GM21423 (cell line): ENCODE measurements at regions not wholly inside any gene's neighbourhood (a gene's known extent, or its start where the extent isn't known, plus 50 kb on each side); places are given as distances from the start of the nearest gene placed in this dataset.

Source experiments
- ATAC-seq: cut with Tn5 transposase; IDR thresholded peaks from one replicate; pipeline ENCODE4 v1.9.1; 2021; ENCODE audit warnings: mild to moderate bottlenecking, moderate library complexity; ENCODE audit not compliant: unreplicated experiment

DNA sequence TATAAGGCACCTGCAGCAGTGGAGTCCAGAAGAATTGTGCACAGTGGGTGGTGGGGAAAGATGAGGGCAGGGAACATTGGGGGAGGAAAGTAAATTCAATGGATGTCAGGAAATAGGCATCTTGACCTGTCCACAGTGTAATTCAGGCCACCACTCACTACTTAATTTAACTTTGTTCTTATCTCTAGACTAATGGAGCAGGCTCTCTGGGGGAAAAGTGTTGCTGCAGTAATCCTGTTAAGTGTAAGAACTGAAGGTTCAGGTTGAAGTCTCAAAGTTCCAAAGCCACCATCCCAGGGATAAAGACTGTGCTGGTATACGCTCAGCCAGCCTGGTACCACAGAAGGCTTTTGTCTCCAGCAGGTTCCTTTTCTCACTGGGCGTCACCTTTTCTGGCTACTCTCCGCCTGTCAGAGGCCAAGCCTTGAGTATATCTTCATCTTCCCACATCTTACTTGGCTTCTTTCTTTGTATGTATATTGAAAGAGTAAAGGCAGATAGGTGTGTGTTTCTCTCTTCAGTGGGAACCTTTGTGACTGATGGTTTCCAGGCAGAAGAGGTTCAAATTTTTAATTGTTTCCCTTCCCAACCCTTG, 150.9 kb upstream of the DMRT1 start:
- ATAC-seq, result no peak

DNA sequence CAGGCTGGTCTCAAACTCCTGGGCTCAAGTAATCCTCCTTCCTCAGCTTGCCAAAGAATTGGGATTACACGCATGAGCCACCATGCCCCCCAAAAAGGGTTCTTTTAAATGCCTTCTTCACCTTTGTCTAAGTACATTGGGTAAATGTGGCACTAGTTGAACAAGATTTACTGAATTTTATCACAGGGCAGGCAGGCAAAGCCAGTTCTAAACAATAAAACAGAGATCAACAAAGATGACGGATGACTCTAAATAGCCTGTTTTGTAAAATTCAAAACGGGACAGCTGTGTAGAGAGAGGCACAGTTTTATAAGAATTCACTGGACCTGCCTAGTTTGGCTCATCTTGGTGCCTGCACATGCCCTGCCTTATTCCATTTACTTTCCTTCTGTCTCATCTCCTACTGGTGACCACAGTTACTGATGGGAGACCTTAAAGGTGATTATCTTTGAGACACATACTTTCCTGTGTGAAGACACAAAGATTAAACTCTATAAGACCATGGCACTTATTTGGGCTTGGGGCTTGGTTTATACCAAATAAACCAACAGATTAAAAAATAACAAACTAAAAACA, 149.6 kb upstream of the DMRT1 start:
- ATAC-seq, result no peak

DNA sequence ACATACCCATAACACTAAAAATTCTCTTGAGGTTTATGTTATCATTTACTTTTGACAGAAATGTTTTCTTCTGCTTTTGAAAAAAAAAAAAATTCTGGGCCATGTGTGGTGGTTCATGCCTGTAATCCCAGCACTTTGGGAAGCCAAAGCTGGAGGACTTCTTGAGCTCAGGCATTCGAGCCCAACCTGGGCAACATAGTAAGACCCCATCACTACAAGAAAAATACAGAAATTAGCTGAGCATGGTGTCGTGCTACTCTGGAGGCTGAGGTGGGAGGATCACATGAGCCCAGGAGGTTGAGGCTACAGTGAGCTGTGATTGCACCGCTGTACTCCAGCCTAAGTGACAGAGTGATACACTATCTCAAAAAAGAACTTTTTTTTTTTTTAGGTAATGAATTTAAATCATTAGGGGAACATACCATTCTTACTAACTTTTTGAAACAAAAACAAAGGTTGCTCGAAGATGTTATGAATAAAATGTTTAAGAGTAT, 148.8 kb upstream of the DMRT1 start:
- ATAC-seq, result no peak

- ATAC-seq, result no peak
Observed at GRCh38 chr9:693201-694091, 148.1 kb upstream of the DMRT1 start.

DNA sequence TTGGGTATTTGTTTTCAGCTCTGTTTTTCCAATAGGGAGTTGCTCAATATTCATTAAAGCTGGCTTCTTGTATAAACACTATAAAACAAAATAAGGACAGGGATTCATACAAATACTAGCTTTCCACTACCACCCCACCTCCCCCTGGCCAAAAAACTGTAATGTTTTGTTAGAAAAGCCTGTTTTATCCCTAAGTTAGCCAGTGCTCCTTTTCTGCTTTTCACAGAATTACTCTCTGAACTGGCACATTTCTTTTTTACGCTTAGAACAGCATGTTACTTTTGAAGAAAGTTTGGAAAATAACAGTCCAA, 147.4 kb upstream of the DMRT1 start:
- no peak for ATAC-seq

DNA sequence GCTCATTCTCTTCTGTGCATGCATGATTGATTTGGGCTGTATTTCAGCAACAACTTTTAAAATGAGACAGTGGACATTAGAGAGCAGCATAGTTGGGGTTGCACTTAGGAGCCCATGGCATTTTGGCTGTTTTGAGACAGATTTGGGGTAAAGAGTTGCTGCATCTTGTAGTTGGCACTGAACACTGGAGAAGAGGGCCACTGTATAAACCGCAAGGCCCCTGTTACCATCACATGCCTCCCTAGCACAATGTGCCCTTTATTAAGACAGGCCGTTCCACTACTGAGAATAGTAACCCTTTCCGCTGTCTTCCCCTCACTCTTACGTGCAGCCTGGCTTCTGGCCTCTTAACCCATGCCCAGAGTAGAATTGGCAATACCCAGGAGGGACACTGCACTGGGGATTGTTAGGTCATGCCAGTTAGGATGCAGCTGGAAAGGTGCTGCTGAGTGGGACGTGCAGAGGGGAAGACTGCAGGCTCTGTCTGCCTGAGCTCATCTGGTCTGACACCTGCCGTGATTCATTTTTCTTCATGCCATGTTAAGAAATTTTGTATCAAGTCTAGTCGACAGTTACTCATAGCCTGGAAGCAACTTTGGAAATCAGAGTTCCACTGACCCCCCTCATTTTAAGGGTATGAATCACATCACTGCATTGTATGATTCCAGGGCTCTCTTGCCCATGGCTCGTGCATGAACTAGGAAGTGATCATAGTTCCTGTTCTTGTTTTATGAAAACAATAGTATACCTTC, 146.9 kb upstream of the DMRT1 start:
- ATAC-seq, result no peak

DNA sequence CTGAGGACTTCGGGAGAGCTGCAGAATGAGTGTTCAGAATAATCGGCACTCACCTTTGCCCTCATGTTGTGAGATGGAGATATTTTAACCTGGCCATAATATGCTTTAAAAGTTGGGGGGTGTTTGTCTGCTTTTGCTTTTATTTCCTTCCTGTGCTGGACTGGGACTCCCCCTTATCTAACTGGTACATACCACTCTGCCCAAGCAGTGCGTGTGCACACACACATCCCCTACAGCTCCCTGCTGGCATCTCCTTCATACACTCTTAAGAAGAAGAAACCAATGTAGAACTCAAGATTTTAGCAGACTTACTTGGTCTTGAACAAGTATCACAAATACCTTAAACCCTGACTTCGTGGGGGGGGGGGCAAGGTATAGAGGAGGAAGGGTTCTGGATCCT, 146.2 kb upstream of the DMRT1 start:
- ATAC-seq, result no peak

DNA sequence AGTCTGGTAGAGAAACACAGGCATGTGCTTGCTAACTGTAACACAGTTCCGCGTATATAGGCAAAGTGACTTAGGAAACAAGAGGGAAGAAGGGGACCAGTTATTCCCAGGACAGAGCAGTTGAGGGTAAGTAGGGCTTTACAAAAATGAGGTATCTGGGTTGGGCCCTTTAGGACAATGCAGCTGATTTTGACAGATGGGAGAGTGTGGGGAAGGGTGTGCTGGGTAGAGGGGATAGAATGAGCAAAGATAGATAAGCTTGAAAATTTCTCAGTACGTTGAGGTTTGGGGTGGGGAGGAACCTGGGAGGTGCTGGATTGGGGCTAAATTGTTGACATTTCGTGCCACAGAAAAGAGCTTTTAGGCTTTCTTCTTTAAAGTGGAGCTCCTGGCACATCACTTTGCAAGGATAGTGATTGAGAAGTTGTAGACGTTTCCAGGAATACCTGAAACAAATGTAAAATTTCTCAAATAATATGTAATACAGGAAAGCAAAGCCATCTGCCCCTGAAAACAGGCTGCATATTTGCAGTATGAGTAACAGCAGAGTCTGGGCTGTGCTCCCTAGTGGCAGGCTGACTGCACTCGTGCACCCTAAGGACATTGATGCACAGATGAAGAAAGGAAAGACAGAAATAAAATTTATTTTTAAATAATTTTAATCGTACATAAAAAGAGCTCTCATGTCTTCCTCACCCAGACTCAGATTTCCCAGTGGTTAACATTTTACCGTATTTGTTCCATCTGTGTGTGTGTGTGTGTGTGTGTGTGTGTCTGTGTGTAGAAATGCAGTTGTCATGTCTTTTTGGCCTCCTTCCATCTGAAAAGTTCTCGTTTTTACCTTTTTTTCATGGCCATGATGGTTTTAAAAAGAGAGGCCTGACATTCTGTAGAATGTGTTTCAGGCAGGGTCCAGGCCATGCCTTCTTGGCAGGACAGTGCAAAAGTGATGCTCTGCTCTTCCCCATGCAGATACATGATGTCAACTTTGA, 144.9 kb upstream of the DMRT1 start:
- no peak for ATAC-seq

DNA sequence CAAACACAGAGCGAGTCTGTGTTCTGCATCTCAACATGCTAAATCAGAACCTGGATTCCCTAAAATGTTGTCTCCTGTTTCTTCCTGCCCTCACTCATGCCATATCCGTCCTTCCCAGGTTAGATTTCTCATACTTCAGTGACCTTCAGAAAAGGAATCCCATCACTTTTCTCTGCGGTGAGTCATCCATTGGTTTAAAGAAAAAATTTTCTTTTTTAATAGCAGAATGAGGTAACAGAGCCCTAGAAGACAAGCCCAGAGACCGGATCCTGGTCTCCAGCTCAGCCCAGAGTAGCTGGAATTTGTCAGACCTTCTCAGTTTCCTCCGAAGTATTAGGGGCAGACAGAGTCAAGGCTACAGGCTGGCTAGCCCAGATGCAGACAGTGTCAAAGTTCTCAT, 143.2 kb upstream of the DMRT1 start:
- no peak for ATAC-seq

DNA sequence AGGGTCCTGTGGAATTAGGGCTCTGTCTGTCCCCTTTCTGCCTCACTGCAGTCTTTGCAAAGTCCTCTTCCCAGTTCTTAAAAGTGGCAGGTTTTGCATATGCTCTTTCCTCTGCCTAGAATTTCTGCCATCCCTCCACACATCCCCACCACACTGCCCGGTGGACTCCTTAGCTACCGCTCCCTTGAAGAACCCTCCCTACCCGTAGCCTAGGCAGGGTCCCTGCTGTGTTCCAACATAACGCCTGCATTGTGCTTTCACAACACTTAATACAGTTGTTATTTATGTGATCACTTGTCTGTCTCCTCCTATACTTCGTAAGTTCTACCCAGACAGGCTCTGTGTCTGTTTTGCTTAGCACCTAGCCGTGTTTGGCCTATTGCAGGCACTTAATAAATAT, 142.5 kb upstream of the DMRT1 start:
- no peak for ATAC-seq

GRCh38 chr9:699396-699795, 142.1 kb upstream of the DMRT1 start:
- ATAC-seq, result no peak

DNA sequence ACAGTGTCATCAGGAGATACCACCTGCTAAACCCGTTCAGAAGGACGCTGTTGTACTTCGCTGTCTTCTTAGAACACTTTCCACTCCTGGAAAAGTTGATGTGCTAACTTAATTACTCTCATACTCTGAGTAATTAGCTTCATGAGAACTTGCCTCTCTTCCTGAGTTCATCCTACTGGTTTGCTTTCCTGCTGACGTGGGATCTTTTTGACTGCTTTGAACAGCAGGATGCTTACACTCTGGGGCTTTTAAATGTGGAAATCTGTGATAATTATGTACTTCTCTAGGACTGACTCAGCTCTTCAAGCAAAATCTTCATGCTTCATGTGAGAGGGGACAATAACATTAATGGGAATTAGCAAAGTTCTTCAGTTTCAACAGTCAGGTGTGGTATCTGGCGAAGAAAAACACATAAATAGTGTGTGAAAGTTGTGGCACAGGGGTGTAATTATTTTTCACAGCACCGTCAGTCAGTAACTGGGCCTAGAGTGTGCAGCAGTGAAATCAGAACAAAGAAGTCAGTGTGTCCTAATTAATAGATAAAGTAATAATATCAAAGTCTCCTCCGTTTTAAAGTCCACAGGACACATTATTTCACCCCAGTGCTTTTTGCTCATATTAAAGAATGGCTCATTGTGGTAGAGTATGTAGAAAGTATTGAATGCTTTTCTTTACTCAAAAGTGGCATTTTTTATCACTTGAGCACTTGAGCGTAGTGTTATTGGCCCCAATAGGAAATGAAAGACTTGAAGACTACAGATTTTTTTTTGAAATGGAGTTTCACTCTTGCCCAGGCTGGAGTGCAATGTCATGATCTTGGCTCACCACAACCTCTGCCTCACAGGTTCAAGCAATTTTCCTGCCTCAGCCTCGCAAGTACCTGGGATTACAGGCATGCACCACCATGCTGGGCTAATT, 140.9 kb upstream of the DMRT1 start:
- ATAC-seq, result no peak

DNA sequence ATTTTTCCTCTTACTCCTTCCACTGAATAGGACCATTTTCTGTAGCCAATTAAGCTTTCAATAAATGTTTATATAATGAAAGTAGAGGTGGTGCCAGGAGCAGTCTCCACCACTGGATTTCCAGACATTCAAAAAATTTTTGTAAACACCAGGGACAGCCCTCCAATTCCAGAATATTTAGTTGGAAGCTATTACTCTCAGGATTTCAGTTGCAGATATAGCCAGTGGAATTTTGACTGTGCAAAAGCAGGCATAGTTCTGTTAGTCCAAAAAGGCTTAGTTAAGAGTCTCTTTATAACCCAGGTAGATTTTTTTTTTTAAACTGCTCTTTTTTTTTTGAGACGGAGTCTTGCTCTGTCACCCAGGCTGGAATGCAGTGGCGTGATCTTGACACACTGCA, 138.1 kb upstream of the DMRT1 start:
- no peak for ATAC-seq

DNA sequence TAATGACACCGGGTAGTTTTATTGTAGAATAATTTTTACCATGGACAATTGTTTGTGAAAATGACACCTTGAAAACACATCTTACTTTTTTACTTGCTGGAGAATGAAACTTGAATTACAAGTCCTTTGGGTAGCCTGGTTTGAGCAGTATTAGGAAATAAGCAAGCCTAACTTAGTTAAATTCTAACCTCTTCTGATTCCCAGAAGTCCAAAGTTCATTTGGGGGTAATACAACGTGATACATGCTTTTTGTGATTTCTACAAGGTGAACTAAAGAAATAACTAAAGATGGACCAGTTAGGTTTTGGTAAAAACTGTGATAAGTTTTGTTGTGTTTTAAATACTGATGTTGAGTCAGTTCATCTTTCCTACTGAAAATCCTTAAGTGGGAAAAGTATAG, 135.4 kb upstream of the DMRT1 start:
- no peak for ATAC-seq

DNA sequence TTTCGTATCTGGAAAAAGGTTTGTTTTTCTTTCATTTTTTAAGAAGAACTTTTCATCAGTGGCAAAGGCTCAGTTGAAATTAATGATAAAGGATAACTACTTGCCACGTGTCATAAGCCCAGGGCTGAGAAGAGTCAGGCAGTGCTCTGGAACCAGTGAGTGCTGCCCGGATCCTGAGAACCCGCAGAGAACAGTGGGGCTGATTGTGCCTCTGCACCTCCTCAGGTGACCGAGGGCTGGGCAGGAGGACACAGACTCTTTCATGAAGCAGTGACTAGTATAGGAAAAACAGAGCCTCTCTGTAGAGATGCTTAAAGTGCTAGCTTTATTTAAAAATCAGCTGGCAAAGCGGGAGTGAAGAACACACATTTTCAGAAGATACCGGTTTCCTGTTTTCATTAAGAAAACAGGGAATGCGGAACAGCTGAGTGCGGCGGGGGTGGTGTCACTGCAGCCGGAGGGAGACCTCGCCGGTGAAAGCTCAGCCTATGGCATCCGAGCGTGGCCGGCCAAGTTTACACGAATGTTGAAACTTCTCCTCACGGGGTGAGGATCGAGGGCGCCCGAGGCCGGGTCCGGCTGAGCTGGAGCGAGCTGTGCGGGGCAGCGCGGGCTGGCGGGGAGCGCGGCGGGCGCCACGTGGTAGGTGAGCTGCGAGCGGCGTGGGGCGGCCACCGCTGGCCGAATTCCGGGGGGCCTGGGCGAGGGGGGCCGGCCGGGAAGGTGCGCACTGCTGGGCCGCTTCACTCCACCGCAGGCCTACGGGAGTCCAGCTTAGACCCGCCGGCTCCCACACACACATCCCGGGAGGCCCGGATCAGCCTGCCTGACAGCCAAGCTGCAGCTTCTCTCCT, 134.7 kb upstream of the DMRT1 start:
- ATAC-seq, result no peak

DNA sequence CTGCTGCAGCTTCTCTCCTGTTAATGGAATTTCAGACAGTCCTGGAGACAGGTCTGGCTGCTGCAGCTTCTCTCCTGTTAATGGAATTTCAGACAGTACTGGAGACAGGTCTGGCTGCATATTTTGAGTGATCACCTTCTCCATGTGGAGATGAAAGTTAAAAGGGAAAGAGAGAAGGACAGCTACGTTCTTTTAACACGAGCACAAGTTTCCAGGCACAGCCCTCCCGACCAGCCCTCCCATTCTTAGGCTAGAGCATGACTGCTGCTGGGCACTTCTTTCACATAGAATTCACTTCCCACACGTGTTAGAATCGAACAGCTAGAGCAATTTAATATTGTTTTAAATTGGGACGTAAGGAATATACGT, 133.3 kb upstream of the DMRT1 start:
- no peak for ATAC-seq

DNA sequence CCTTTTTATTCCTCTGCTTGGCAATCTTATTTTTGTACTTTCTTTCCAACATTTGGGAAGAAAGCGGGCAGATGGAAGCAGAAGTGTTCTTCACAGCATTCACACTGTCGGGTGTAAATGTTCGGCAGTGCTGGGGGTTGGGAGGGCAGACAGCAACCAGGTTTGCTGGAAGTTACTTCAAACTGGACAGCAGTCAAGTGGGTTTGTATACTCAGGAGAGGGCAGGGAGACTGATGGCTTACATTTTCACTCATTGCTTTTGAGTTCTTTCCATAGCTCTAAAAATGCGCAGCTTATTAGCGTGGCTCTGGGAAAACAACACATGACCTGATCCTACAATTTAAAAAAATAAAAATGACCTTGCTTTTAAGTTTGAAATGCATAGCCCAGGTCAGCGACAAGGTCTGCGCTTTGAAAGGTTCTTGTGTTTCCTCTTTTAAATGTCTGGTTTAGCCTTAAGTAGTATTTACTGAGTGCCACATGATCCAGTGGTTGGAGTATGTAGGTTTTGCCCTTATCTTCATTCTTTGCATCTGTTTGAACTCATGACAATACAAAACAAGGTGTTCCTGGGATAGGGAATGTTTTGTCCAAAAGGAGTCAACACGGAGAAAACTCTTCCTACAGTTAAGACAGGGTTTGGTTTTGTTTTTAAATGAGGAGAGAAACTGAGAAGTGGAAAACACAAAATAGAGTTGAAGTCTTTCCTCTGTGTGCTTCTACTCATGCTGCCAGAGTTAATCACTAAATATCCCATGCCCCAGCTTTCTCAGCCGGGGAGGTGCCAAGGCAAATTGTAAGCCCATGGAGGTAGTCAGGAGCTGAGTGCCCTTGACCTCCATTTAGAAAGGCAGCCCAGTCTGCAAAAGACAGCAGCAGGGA, 132.7 kb upstream of the DMRT1 start:
- ATAC-seq, result no peak
